ENCODE measurements at regions not wholly inside any gene's neighbourhood (a gene's known extent, or its start where the extent isn't known, plus 50 kb on each side); places are given as distances from the start of the nearest gene placed in this dataset.

GRCh38 chr2:167793725-167794124 lies 453.7 kb downstream of the STK39 start:
- WGBS, 2 donors (ENCODE audit: low coverage in 1 of 2) = 89 to 91% methylated on average over 3 of the region's 3 CpGs
- no peaks in the 10 kb centered on the region for H3K27me3 ChIP-seq
- H3K9me3 ChIP-seq = peaks cover 0 to 11% (median 0%) of the 10 kb centered on the region in 3 donors
- ATAC-seq = no peak
- H3K36me3 ChIP-seq = no peaks in the 10 kb centered on the region
- H3K4me1 ChIP-seq = no peaks in the 10 kb centered on the region
- TF ChIP-seq POLR2A (IDR thresholded peaks at IDR 0.05) = no peak
- TF ChIP-seq POLR2AphosphoS5 (IDR thresholded peaks at IDR 0.05) = no peak
- no peak for TF ChIP-seq EP300 (IDR thresholded peaks at IDR 0.05)
- TF ChIP-seq, protein P1, sequence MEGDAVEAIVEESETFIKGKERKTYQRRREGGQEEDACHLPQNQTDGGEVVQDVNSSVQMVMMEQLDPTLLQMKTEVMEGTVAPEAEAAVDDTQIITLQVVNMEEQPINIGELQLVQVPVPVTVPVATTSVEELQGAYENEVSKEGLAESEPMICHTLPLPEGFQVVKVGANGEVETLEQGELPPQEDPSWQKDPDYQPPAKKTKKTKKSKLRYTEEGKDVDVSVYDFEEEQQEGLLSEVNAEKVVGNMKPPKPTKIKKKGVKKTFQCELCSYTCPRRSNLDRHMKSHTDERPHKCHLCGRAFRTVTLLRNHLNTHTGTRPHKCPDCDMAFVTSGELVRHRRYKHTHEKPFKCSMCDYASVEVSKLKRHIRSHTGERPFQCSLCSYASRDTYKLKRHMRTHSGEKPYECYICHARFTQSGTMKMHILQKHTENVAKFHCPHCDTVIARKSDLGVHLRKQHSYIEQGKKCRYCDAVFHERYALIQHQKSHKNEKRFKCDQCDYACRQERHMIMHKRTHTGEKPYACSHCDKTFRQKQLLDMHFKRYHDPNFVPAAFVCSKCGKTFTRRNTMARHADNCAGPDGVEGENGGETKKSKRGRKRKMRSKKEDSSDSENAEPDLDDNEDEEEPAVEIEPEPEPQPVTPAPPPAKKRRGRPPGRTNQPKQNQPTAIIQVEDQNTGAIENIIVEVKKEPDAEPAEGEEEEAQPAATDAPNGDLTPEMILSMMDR (IDR thresholded peaks at IDR 0.05) = no peak
- no peak overlapping the region for H3K4me3 ChIP-seq
- no peak overlapping the region for H3K27ac ChIP-seq

DNA sequence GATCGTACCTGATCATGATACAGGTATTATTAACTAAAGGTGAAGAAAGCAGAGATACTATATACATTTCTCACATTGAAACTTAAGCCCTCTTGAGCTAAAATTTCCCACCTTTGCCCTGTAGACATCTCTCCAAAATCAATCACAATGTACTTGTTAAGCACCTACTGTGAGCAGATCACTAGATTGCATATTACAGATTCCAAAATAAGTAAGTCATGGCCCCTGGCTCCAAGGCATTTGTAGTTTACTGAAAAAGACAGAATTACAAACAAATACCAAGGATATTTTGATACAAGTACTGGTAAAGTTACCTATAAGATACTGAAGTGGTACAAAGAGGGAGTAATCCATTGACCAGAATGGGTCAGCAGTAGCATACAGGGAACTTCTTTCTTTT lies 455.3 kb downstream of the STK39 start:
- ATAC-seq = no peak
- TF ChIP-seq POLR2A (IDR thresholded peaks at IDR 0.05) (no peak), POLR2AphosphoS5 (IDR thresholded peaks at IDR 0.05) (no peak), EP300 (IDR thresholded peaks at IDR 0.05) (no peak)
- TF ChIP-seq, protein P1 (IDR thresholded peaks at IDR 0.05) = no peak
- no peaks in the 10 kb centered on the region for H3K36me3 ChIP-seq
- WGBS, 2 donors (ENCODE audit: low coverage in 1 of 2) = 86 to 94% methylated on average over 1 of the region's 1 CpG
- H3K9me3 ChIP-seq = no peaks in the 10 kb centered on the region
- no peaks in the 10 kb centered on the region for H3K4me1 ChIP-seq
- H3K27ac ChIP-seq = no peak overlapping the region
- H3K27me3 ChIP-seq = no peaks in the 10 kb centered on the region
- H3K4me3 ChIP-seq = no peak overlapping the region

GRCh38 chr2:167790781-167791450 lies 456.5 kb downstream of the STK39 start:
- Histone ChIP-seq H3K27ac (no peak overlapping the region), H3K9me3 (no peaks in the 10 kb centered on the region), H3K36me3 (no peaks in the 10 kb centered on the region), H3K4me1 (no peaks in the 10 kb centered on the region), H3K4me3 (no peak overlapping the region), H3K27me3 (no peaks in the 10 kb centered on the region)
- WGBS, 2 donors (ENCODE audit: low coverage in 1 of 2) = 84 to 90% methylated on average over 4 of the region's 4 CpGs
- ATAC-seq = no peak
- TF ChIP-seq POLR2A (IDR thresholded peaks at IDR 0.05) (no peak), POLR2AphosphoS5 (IDR thresholded peaks at IDR 0.05) (no peak), EP300 (IDR thresholded peaks at IDR 0.05) (no peak)
- TF ChIP-seq, protein P1 (IDR thresholded peaks at IDR 0.05) = no peak

GRCh38 chr2:167790189-167790588 lies 457.2 kb downstream of the STK39 start:
- Histone ChIP-seq H3K4me3 (no peak overlapping the region), H3K9me3 (no peaks in the 10 kb centered on the region), H3K36me3 (no peaks in the 10 kb centered on the region), H3K27ac (no peak overlapping the region), H3K27me3 (no peaks in the 10 kb centered on the region), H3K4me1 (no peaks in the 10 kb centered on the region)
- TF ChIP-seq POLR2AphosphoS5 (IDR thresholded peaks at IDR 0.05) = no peak
- no peak for TF ChIP-seq POLR2A (IDR thresholded peaks at IDR 0.05)
- TF ChIP-seq EP300 (IDR thresholded peaks at IDR 0.05) = no peak
- TF ChIP-seq, protein P1 (IDR thresholded peaks at IDR 0.05) = no peak
- WGBS, 2 donors (ENCODE audit: low coverage in 1 of 2) = 94 to 100% methylated on average over 3 to 4 of the region's 4 CpGs
- ATAC-seq = no peak

DNA sequence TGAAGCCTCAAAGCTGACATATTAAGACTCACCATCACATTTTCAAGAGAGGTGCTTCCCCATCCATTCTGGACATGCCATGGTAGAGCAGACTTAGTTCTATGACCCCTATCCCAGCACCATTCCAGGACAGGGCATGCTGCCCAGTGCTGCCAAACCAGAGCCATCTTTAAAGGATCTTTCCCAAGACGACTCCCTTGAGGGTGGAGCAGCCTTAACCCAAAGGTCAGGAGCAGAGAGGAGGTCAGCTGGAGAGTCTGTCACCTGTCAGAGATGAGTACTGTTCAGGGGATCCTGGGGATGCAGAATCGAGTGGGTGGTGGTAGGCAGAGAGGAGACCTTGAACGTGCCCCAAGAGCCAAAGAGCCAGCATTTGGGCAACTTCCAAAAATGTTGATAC lies 459.8 kb downstream of the STK39 start:
- WGBS, 2 donors (ENCODE audit: low coverage in 1 of 2) = 73% methylated on average over 3 of the region's 3 CpGs; no CpG with 5 or more reads in 1 of the 2 donors
- Histone ChIP-seq H3K36me3 (no peaks in the 10 kb centered on the region), H3K4me1 (no peaks in the 10 kb centered on the region), H3K27me3 (no peaks in the 10 kb centered on the region), H3K9me3 (no peaks in the 10 kb centered on the region), H3K4me3 (no peak overlapping the region), H3K27ac (no peak overlapping the region)
- no peak for TF ChIP-seq POLR2A (IDR thresholded peaks at IDR 0.05)
- no peak for TF ChIP-seq EP300 (IDR thresholded peaks at IDR 0.05)
- no peak for TF ChIP-seq POLR2AphosphoS5 (IDR thresholded peaks at IDR 0.05)
- TF ChIP-seq, protein P1 (IDR thresholded peaks at IDR 0.05) = no peak
- no peak for ATAC-seq
